ENCODE measurements at regions not wholly inside any gene's neighbourhood (a gene's known extent, or its start where the extent isn't known, plus 50 kb on each side); places are given as distances from the start of the nearest gene placed in this dataset.

GRCh38 chr2:209344349-209344748 lies 79.5 kb upstream of the MAP2 start:
- BruUV-seq (replicated peaks) = no TSS peak
- in situ Hi-C loops (cut with HindIII; ENCODE audit: low pct_unique_long_range_greater_than_20kb, low sequenced_read_pairs) (no loop called here), intact Hi-C loops (cut with micrococcal nuclease; ENCODE audit: unreplicated experiment) (loop anchor here (5.0 kb wide), 1 partner anchor 618 kb away; no protein-coding TSS in a partner anchor)
- peak overlapping the region; percentile 75 for H3K27ac ChIP-seq (ENCODE audit: low read length)
- H3K4me1 ChIP-seq (ENCODE audit: control insufficient read depth, insufficient read depth, low read length) = peaks cover 6% of the 10 kb centered on the region; the same call in 1 of the 2 replicates
- H3K36me3 ChIP-seq (ENCODE audit: control insufficient read depth, insufficient read depth, low read length) = no peaks in the 10 kb centered on the region
- no peak for TF ChIP-seq POLR2AphosphoS5 (IDR thresholded peaks at IDR 0.05; ENCODE audit: low read depth, low read length)
- no peak for TF ChIP-seq TCF7L2 (IDR thresholded peaks at IDR 0.05; ENCODE audit: low read depth, low read length)
- TF ChIP-seq SIN3A (IDR thresholded peaks at IDR 0.05; ENCODE audit: borderline replicate concordance, insufficient read depth, low read depth, low read length) = no peak
- no peak; the same call in 1 of the 2 replicates for TF ChIP-seq CTCF (IDR thresholded peaks at IDR 0.05)
- TF ChIP-seq, protein P1, sequence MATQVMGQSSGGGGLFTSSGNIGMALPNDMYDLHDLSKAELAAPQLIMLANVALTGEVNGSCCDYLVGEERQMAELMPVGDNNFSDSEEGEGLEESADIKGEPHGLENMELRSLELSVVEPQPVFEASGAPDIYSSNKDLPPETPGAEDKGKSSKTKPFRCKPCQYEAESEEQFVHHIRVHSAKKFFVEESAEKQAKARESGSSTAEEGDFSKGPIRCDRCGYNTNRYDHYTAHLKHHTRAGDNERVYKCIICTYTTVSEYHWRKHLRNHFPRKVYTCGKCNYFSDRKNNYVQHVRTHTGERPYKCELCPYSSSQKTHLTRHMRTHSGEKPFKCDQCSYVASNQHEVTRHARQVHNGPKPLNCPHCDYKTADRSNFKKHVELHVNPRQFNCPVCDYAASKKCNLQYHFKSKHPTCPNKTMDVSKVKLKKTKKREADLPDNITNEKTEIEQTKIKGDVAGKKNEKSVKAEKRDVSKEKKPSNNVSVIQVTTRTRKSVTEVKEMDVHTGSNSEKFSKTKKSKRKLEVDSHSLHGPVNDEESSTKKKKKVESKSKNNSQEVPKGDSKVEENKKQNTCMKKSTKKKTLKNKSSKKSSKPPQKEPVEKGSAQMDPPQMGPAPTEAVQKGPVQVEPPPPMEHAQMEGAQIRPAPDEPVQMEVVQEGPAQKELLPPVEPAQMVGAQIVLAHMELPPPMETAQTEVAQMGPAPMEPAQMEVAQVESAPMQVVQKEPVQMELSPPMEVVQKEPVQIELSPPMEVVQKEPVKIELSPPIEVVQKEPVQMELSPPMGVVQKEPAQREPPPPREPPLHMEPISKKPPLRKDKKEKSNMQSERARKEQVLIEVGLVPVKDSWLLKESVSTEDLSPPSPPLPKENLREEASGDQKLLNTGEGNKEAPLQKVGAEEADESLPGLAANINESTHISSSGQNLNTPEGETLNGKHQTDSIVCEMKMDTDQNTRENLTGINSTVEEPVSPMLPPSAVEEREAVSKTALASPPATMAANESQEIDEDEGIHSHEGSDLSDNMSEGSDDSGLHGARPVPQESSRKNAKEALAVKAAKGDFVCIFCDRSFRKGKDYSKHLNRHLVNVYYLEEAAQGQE (IDR thresholded peaks at IDR 0.05; ENCODE audit: insufficient read depth in 1 of 2, low read depth in 2 of 2, low read length in 1 of 2) = no peak
- H3K9me3 ChIP-seq (ENCODE audit: control insufficient read depth, insufficient read depth, low read depth, low read length) = no peaks in the 10 kb centered on the region
- no peaks in the 10 kb centered on the region for H3K27me3 ChIP-seq (ENCODE audit: control insufficient read depth, insufficient read depth, low read length)
- ChIA-PET POLR2A (no interaction called here), CTCF (interaction anchor here (0.6 to 0.9 kb wide), 2 partner anchors 10 to 79 kb away, joined by 3 to 4 read pairs; partner anchors contain the start of gene MAP2)
- DNase-seq (ENCODE audit: low read depth, low spot score) (no peak), ATAC-seq (peak; percentile 85)
- no peak overlapping the region for H3K4me3 ChIP-seq (ENCODE audit: low read depth in 2 of 2, low read length in 2 of 2)

DNA sequence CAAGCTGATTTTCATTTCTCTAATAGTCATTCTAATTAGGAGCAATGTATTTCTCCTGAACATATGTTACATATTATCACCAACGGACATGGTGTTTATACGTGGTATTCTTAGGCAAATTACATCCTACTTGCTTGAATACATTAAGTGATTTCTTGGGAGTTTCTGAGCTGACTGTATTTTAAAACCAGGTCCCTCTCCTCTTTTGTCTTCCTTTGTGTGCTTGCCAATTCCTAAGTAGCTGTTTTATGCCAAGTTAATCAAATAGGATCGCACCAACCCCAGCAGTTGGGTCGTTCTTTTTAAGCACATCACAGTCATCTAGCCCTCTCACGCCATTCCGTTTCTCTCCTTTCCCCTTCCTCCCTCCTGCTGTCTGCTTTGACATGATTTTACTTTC lies 75.4 kb upstream of the MAP2 start:
- no peaks in the 10 kb centered on the region; the same call in 1 of the 2 replicates for H3K9me3 ChIP-seq (ENCODE audit: control insufficient read depth, insufficient read depth, low read depth, low read length)
- in situ Hi-C loops (cut with HindIII; ENCODE audit: low pct_unique_long_range_greater_than_20kb, low sequenced_read_pairs) (no loop called here), intact Hi-C loops (cut with micrococcal nuclease; ENCODE audit: unreplicated experiment) (no loop called here)
- no peak for TF ChIP-seq SIN3A (IDR thresholded peaks at IDR 0.05; ENCODE audit: borderline replicate concordance, insufficient read depth, low read depth, low read length)
- no peak for ATAC-seq
- ChIA-PET POLR2A (no interaction called here), CTCF (no interaction called here)
- H3K27me3 ChIP-seq (ENCODE audit: control insufficient read depth, insufficient read depth, low read length) = no peaks in the 10 kb centered on the region
- no peak for DNase-seq (ENCODE audit: low read depth, low spot score)
- no peaks in the 10 kb centered on the region for H3K36me3 ChIP-seq (ENCODE audit: control insufficient read depth, insufficient read depth, low read length)
- H3K4me3 ChIP-seq (ENCODE audit: low read depth in 2 of 2, low read length in 2 of 2) = no peak overlapping the region
- no TSS peak for BruUV-seq (replicated peaks)
- peak overlapping the region; percentile 63; the same call in 1 of the 2 replicates for H3K27ac ChIP-seq (ENCODE audit: low read length)
- peaks cover 6% of the 10 kb centered on the region; the same call in 1 of the 2 replicates for H3K4me1 ChIP-seq (ENCODE audit: control insufficient read depth, insufficient read depth, low read length)

DNA sequence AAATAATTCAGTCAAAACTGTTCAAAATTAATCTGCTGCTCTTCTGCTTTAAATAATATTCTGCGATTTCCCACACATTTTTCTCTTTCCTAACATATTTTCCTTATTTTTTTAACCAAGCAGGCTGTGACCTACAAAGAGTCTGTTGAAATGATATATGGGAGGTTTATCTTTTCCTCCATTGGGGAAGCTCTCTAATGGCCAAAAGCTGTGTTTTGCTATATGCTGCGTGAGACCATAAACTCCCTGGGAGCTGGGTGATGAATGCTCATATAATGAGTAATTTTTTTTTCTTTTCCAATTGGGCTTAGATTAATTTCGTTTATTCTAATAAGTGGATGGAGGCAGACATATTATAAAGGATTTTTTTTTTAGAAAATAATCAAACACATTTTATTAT lies 72.2 kb upstream of the MAP2 start:
- in situ Hi-C loops (cut with HindIII; ENCODE audit: low pct_unique_long_range_greater_than_20kb, low sequenced_read_pairs) = no loop called here
- BruUV-seq (replicated peaks) = no TSS peak
- Histone ChIP-seq H3K27me3 (ENCODE audit: control insufficient read depth, insufficient read depth, low read length) (no peaks in the 10 kb centered on the region), H3K27ac (ENCODE audit: low read length) (no peak overlapping the region), H3K4me3 (ENCODE audit: low read depth in 2 of 2, low read length in 2 of 2) (no peak overlapping the region), H3K9me3 (ENCODE audit: control insufficient read depth, insufficient read depth, low read depth, low read length) (no peaks in the 10 kb centered on the region; the same call in 1 of the 2 replicates), H3K4me1 (ENCODE audit: control insufficient read depth, insufficient read depth, low read length) (no peaks in the 10 kb centered on the region), H3K36me3 (ENCODE audit: control insufficient read depth, insufficient read depth, low read length) (no peaks in the 10 kb centered on the region)
- POLR2A ChIA-PET = no interaction called here
- intact Hi-C loops (cut with micrococcal nuclease; ENCODE audit: unreplicated experiment) = no loop called here
- CTCF ChIA-PET = no interaction called here
- no peak for ATAC-seq
- TF ChIP-seq SIN3A (IDR thresholded peaks at IDR 0.05; ENCODE audit: borderline replicate concordance, insufficient read depth, low read depth, low read length) (no peak), POLR2AphosphoS5 (IDR thresholded peaks at IDR 0.05; ENCODE audit: low read depth, low read length) (no peak), TCF7L2 (IDR thresholded peaks at IDR 0.05; ENCODE audit: low read depth, low read length) (no peak), CTCF (IDR thresholded peaks at IDR 0.05) (no peak)
- TF ChIP-seq, protein P1 (IDR thresholded peaks at IDR 0.05; ENCODE audit: insufficient read depth in 1 of 2, low read depth in 2 of 2, low read length in 1 of 2) = no peak
- no peak for DNase-seq (ENCODE audit: low read depth, low spot score)
